ENCODE measurements at regions not wholly inside any gene's neighbourhood (a gene's known extent, or its start where the extent isn't known, plus 50 kb on each side); places are given as distances from the start of the nearest gene placed in this dataset.
A peak's percentile ranks its signal among the peaks of the same experiment; 100 is the strongest.

DNA sequence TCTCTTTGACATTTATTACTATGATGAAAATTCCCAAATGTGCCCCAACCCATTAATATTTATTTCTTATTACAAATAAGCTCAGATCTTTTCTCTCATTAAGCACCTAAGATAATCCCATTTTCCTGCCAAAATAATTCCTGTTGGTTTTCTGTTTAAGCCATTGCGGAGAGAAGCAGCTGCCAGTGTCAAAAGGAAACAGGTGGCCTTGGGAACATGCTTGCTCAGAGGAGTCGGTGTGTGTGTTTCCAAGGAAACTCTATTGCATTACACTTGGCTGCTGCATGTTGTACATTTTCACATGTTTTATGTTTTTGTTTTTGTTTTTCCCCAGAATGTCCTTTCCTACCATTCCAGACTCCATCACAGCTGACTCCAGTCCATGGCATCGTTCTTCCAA lies 56.4 kb downstream of the CD24 start:
- Histone ChIP-seq H3K9me2 (ENCODE audit: insufficient read depth) (peaks cover 4% of the 10 kb centered on the region), H2AFZ (peak overlapping the region; percentile 29; the same call in 1 of the 2 replicates), H3F3A (replicated peaks; ENCODE audit: low read depth) (no peaks in the 10 kb centered on the region), H3K4me1 (ENCODE audit: insufficient read depth) (no peaks in the 10 kb centered on the region), H3K4me2 (no peak overlapping the region), H4K20me1 (replicated peaks; ENCODE audit: insufficient read depth) (no peaks in the 10 kb centered on the region), H3K27ac (ENCODE audit: low read depth) (no peak overlapping the region), H3K79me2 (replicated peaks; ENCODE audit: insufficient read depth) (no peaks in the 10 kb centered on the region), H3K36me3 (ENCODE audit: insufficient read depth) (0 out of 2 replicates have a peak, but pooled peaks cover 6% of the 10 kb centered on the region), H3K4me3 (no peak overlapping the region), H3K27me3 (ENCODE audit: insufficient read depth) (no peaks in the 10 kb centered on the region)
- TF ChIP-seq ZNF462 (CRISPR knock-in tag; IDR thresholded peaks at IDR 0.05): no peak
- TF ChIP-seq ZNF114 (CRISPR knock-in tag; IDR thresholded peaks at IDR 0.05): no peak
- TF ChIP-seq STAT1 (IDR thresholded peaks at IDR 0.05; ENCODE audit: unreplicated experiment): no peak
- no peak for TF ChIP-seq POLR2AphosphoS5 (IDR thresholded peaks at IDR 0.05; ENCODE audit: low read depth)
- TF ChIP-seq CREB1 (CRISPR knock-in tag; IDR thresholded peaks at IDR 0.05; ENCODE audit: low read depth): no peak
- TF ChIP-seq, protein P1, sequence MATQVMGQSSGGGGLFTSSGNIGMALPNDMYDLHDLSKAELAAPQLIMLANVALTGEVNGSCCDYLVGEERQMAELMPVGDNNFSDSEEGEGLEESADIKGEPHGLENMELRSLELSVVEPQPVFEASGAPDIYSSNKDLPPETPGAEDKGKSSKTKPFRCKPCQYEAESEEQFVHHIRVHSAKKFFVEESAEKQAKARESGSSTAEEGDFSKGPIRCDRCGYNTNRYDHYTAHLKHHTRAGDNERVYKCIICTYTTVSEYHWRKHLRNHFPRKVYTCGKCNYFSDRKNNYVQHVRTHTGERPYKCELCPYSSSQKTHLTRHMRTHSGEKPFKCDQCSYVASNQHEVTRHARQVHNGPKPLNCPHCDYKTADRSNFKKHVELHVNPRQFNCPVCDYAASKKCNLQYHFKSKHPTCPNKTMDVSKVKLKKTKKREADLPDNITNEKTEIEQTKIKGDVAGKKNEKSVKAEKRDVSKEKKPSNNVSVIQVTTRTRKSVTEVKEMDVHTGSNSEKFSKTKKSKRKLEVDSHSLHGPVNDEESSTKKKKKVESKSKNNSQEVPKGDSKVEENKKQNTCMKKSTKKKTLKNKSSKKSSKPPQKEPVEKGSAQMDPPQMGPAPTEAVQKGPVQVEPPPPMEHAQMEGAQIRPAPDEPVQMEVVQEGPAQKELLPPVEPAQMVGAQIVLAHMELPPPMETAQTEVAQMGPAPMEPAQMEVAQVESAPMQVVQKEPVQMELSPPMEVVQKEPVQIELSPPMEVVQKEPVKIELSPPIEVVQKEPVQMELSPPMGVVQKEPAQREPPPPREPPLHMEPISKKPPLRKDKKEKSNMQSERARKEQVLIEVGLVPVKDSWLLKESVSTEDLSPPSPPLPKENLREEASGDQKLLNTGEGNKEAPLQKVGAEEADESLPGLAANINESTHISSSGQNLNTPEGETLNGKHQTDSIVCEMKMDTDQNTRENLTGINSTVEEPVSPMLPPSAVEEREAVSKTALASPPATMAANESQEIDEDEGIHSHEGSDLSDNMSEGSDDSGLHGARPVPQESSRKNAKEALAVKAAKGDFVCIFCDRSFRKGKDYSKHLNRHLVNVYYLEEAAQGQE (IDR thresholded peaks at IDR 0.05; ENCODE audit: unreplicated experiment): no peak
- no peak for TF ChIP-seq EZH2phosphoT487 (IDR thresholded peaks at IDR 0.05; ENCODE audit: unreplicated experiment)
- TF ChIP-seq ZNF331 (CRISPR knock-in tag; IDR thresholded peaks at IDR 0.05; ENCODE audit: low read depth): no peak
- no peak for TF ChIP-seq JUNB (IDR thresholded peaks at IDR 0.05; ENCODE audit: unreplicated experiment)
- TF ChIP-seq, protein P2, sequence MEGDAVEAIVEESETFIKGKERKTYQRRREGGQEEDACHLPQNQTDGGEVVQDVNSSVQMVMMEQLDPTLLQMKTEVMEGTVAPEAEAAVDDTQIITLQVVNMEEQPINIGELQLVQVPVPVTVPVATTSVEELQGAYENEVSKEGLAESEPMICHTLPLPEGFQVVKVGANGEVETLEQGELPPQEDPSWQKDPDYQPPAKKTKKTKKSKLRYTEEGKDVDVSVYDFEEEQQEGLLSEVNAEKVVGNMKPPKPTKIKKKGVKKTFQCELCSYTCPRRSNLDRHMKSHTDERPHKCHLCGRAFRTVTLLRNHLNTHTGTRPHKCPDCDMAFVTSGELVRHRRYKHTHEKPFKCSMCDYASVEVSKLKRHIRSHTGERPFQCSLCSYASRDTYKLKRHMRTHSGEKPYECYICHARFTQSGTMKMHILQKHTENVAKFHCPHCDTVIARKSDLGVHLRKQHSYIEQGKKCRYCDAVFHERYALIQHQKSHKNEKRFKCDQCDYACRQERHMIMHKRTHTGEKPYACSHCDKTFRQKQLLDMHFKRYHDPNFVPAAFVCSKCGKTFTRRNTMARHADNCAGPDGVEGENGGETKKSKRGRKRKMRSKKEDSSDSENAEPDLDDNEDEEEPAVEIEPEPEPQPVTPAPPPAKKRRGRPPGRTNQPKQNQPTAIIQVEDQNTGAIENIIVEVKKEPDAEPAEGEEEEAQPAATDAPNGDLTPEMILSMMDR (conservative IDR thresholded peaks at IDR 0.05; ENCODE audit: low read depth in 2 of 2): no peak
- TF ChIP-seq NANOG (IDR thresholded peaks at IDR 0.05; ENCODE audit: borderline replicate concordance): no peak
- no peak for TF ChIP-seq ETS1 (IDR thresholded peaks at IDR 0.05)
- TF ChIP-seq EZH2 (IDR thresholded peaks at IDR 0.05; ENCODE audit: low read depth, unreplicated experiment): no peak
- ATAC-seq (no peak), DNase-seq (ENCODE audit: low spot score) (no peak)
- Mint-ChIP-seq H3K4me3 (no peak overlapping the region), H3K36me3 (ENCODE audit: low read depth) (peaks cover 2% of the 10 kb centered on the region; the same call in 1 of the 3 replicates), H3K27me3 (ENCODE audit: insufficient read depth, low read depth, poor library complexity) (peaks cover 4% of the 10 kb centered on the region), H3K9me3 (peaks cover 17% of the 10 kb centered on the region; the same call in 2 of the 3 replicates), H3K27ac (no peak overlapping the region), H3K4me1 (no peaks in the 10 kb centered on the region)

Data from GM23338 (cell line).